ENCODE measurements at regions not wholly inside any gene's neighbourhood (a gene's known extent, or its start where the extent isn't known, plus 50 kb on each side); places are given as distances from the start of the nearest gene placed in this dataset.

DNA sequence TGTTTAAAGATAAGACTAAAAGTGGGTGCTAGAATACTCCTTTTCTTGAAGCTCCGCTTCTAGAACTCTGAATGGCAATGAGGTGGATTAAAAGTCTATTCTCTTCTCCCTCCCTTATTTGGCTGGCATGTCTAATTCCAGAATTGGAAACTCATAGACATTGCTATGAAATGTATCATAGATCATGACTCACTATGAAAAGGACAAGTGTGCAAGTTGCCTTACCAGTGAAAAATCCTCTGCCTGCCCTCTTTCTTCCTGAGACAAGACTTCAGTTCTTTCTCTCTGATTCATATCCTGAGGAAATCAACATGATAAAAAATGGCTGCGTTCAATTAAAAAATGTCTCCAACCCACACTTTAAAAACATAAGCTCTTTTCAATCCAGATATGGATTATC is 73.2 kb upstream of the BLID start:
- Histone ChIP-seq H3K4me2 (ENCODE audit: insufficient read depth, low read length) (no peak overlapping the region), H4K20me1 (replicated peaks; ENCODE audit: control insufficient read depth, insufficient read depth, low read length) (no peaks in the 10 kb centered on the region), H2AFZ (ENCODE audit: low read depth, low read length) (no peak overlapping the region), H3K9me1 (ENCODE audit: control insufficient read depth, insufficient read depth, low read length) (no peaks in the 10 kb centered on the region), H3K27ac (ENCODE audit: extremely low read depth, low read depth, low read length) (no peak overlapping the region), H3K4me3 (no peak overlapping the region), H3K4me1 (replicated peaks in 1 of 2; ENCODE audit: control insufficient read depth in 2 of 2, insufficient read depth in 2 of 2, low read length in 2 of 2) (no peaks in the 10 kb centered on the region), H3K9me3 (replicated peaks; ENCODE audit: control insufficient read depth, insufficient read depth, low read depth, low read length) (no peaks in the 10 kb centered on the region), H3K79me2 (ENCODE audit: control insufficient read depth, insufficient read depth, low read length) (no peaks in the 10 kb centered on the region), H3K9ac (ENCODE audit: insufficient read depth in 1 of 2, low read depth in 2 of 2, low read length in 2 of 2) (no peak overlapping the region), H3K27me3 (ENCODE audit: control insufficient read depth in 2 of 2, insufficient read depth in 2 of 2, low read length in 2 of 2) (no peaks in the 10 kb centered on the region), H3K36me3 (ENCODE audit: control insufficient read depth, insufficient read depth, low read length) (no peaks in the 10 kb centered on the region)
- no peak for TF ChIP-seq WHSC1 (IDR thresholded peaks at IDR 0.05; ENCODE audit: low read length)
- no peak for TF ChIP-seq HCFC1 (IDR thresholded peaks at IDR 0.05; ENCODE audit: low read depth, low read length)
- TF ChIP-seq NCOA4 (IDR thresholded peaks at IDR 0.05; ENCODE audit: partially characterized antibody) = no peak
- TF ChIP-seq ZNF699 (CRISPR knock-in tag; IDR thresholded peaks at IDR 0.05; ENCODE audit: insufficient replicate concordance) = no peak
- TF ChIP-seq PTBP1 (IDR thresholded peaks at IDR 0.05; ENCODE audit: low read depth, low read length) = no peak
- TF ChIP-seq HDAC6 (IDR thresholded peaks at IDR 0.05; ENCODE audit: low read depth, low read length) = no peak
- no peak for TF ChIP-seq ZNF695 (CRISPR knock-in tag; IDR thresholded peaks at IDR 0.05)
- no peak for TF ChIP-seq GTF2F1 (IDR thresholded peaks at IDR 0.05; ENCODE audit: low read depth, low read length)
- no peak for TF ChIP-seq MTA2 (IDR thresholded peaks at IDR 0.05; ENCODE audit: low read depth)
- TF ChIP-seq TARDBP (IDR thresholded peaks at IDR 0.05) = no peak
- TF ChIP-seq ZNF561 (CRISPR knock-in tag; conservative IDR thresholded peaks at IDR 0.05) = no peak
- no peak for TF ChIP-seq TAF15 (IDR thresholded peaks at IDR 0.05; ENCODE audit: low read depth, low read length)
- TF ChIP-seq ZNF592 (IDR thresholded peaks at IDR 0.05) = no peak
- no peak for TF ChIP-seq ZNF407 (IDR thresholded peaks at IDR 0.05; ENCODE audit: low read depth)
- POLR2A ChIA-PET = no interaction called here
- WGBS (ENCODE audit: insufficient coverage, low coverage, missing lambda C conversion rate) = 0% methylated on average over 2 of the region's 2 CpGs
- in situ Hi-C loops (cut with MboI) (no loop called here), intact Hi-C loops (cut with micrococcal nuclease) (no loop called here)
- no peak for DNase-seq (ENCODE audit: extremely low read depth in 1 of 4, low spot score in 3 of 4)
- no peak for ATAC-seq
- BruUV-seq (replicated peaks) = no TSS peak
- FAIRE-seq = no peak
- CTCF ChIA-PET (ENCODE audit: low intra/inter-chr PET ratio) = no interaction called here

All from K562 (cell line).